DND-41 (cell line): ENCODE measurements at regions not wholly inside any gene's neighbourhood (a gene's known extent, or its start where the extent isn't known, plus 50 kb on each side); places are given as distances from the start of the nearest gene placed in this dataset.

ENCODE experiments used
- EZH2 ChIP-seq: IDR thresholded peaks from 3 replicates; pipeline ENCODE4 v1.6.1; 2012; ENCODE audit warnings: borderline replicate concordance, low read depth, mild to moderate bottlenecking, moderate library complexity, low read length, inconsistent platforms; ENCODE audit not compliant: severe bottlenecking
- TF ChIP-seq, protein P1 (sequence below): IDR thresholded peaks from 2 replicates; pipeline ENCODE4 v1.5.1; 2012; ENCODE audit warnings: borderline replicate concordance, low read length, moderate library complexity, mild to moderate bottlenecking; ENCODE audit not compliant: poor library complexity, severe bottlenecking; ENCODE audit errors: extremely low read depth

DNA sequence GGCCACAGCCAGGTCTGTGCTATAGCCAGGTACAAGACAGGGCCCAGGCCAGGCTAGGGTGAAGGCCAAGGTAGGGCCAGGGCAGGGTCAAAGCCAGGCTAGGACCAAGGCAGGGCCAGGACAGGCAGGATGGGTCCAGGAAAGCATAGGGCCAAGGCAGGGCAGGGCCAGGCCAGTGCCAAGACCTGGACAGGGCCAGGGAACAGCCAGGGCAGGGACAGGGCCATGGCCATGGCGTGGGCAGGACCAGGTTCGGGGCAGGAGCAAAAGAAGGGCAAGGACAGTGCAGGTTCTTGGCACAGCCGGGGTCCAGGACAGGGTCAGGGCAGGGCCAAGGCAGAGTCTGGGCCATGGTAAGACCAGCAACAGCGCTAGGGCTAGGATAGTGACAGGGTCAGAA, 153.4 kb downstream of the LIPI start:
- TF ChIP-seq, protein P1, sequence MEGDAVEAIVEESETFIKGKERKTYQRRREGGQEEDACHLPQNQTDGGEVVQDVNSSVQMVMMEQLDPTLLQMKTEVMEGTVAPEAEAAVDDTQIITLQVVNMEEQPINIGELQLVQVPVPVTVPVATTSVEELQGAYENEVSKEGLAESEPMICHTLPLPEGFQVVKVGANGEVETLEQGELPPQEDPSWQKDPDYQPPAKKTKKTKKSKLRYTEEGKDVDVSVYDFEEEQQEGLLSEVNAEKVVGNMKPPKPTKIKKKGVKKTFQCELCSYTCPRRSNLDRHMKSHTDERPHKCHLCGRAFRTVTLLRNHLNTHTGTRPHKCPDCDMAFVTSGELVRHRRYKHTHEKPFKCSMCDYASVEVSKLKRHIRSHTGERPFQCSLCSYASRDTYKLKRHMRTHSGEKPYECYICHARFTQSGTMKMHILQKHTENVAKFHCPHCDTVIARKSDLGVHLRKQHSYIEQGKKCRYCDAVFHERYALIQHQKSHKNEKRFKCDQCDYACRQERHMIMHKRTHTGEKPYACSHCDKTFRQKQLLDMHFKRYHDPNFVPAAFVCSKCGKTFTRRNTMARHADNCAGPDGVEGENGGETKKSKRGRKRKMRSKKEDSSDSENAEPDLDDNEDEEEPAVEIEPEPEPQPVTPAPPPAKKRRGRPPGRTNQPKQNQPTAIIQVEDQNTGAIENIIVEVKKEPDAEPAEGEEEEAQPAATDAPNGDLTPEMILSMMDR = no peak
- TF ChIP-seq EZH2 = no peak
